Stimulated activated memory B cell treated with anti-CD40 and anti-IgM and Interleukin-4, amounts not matched to agents 10 μg/mL and 1 μg/mL and 100 μg/mL, for 72 hours (primary cell): ENCODE measurements at regions not wholly inside any gene's neighbourhood (a gene's known extent, or its start where the extent isn't known, plus 50 kb on each side); places are given as distances from the start of the nearest gene placed in this dataset.

Experiments
- ATAC-seq: fragments of 150-1000 bp; cut with Tn5 transposase; 2 replicates; pipeline ENCODE4 v1.10.0; 2021
- H3K27ac Mint-ChIP-seq: one replicate; pipeline ENCODE4 v1.8.0; 2022; ENCODE audit warnings: mild to moderate bottlenecking, mixed read lengths
- H3K27me3 Mint-ChIP-seq: one replicate; pipeline ENCODE4 v1.8.0; 2022; ENCODE audit warnings: mixed read lengths
- H3K36me3 Mint-ChIP-seq: one replicate; pipeline ENCODE4 v1.8.0; 2022; ENCODE audit warnings: mixed read lengths
- H3K4me1 Mint-ChIP-seq: one replicate; pipeline ENCODE4 v1.8.0; 2022; ENCODE audit warnings: mixed read lengths
- H3K4me3 Mint-ChIP-seq: one replicate; pipeline ENCODE4 v1.8.0; 2022; ENCODE audit warnings: mild to moderate bottlenecking, moderate library complexity, mixed read lengths
- H3K9me3 Mint-ChIP-seq: one replicate; pipeline ENCODE4 v1.8.0; 2022; ENCODE audit warnings: mixed read lengths

- Mint-ChIP-seq H3K9me3 (peaks cover 7% of the 10 kb centered on the region), H3K27me3 (no peaks in the 10 kb centered on the region), H3K4me1 (no peaks in the 10 kb centered on the region), H3K4me3 (no peak overlapping the region), H3K27ac (no peak overlapping the region), H3K36me3 (no peaks in the 10 kb centered on the region)
- ATAC-seq, result no peak
Measured at GRCh38 chr1:177859572-177859971, 110.3 kb downstream of the SEC16B start.

GRCh38 chr1:177858332-177858821 is 111.5 kb downstream of the SEC16B start:
- Mint-ChIP-seq H3K27ac (no peak overlapping the region), H3K4me3 (no peak overlapping the region), H3K27me3 (no peaks in the 10 kb centered on the region), H3K9me3 (peaks cover 15% of the 10 kb centered on the region), H3K4me1 (no peaks in the 10 kb centered on the region), H3K36me3 (no peaks in the 10 kb centered on the region)
- no peak for ATAC-seq

GRCh38 chr1:177857285-177857684 is 112.6 kb downstream of the SEC16B start:
- Mint-ChIP-seq H3K36me3 (no peaks in the 10 kb centered on the region), H3K4me1 (no peaks in the 10 kb centered on the region), H3K27me3 (no peaks in the 10 kb centered on the region), H3K9me3 (peaks cover 16% of the 10 kb centered on the region), H3K4me3 (no peak overlapping the region), H3K27ac (no peak overlapping the region)
- no peak for ATAC-seq

GRCh38 chr1:177854951-177855350 is 114.9 kb downstream of the SEC16B start:
- H3K4me1 Mint-ChIP-seq, result no peaks in the 10 kb centered on the region
- no peaks in the 10 kb centered on the region for H3K36me3 Mint-ChIP-seq
- H3K27me3 Mint-ChIP-seq, result no peaks in the 10 kb centered on the region
- peaks cover 9% of the 10 kb centered on the region for H3K9me3 Mint-ChIP-seq
- no peak overlapping the region for H3K4me3 Mint-ChIP-seq
- no peak for ATAC-seq
- H3K27ac Mint-ChIP-seq, result no peak overlapping the region

- no peak for ATAC-seq
- H3K36me3 Mint-ChIP-seq, result no peaks in the 10 kb centered on the region
- no peak overlapping the region for H3K4me3 Mint-ChIP-seq
- H3K27ac Mint-ChIP-seq, result no peak overlapping the region
- no peaks in the 10 kb centered on the region for H3K27me3 Mint-ChIP-seq
- H3K9me3 Mint-ChIP-seq, result peaks cover 9% of the 10 kb centered on the region
- H3K4me1 Mint-ChIP-seq, result no peaks in the 10 kb centered on the region
Measured at GRCh38 chr1:177849579-177850290, 120.1 kb downstream of the SEC16B start.

- peaks cover 8% of the 10 kb centered on the region for H3K9me3 Mint-ChIP-seq
- no peaks in the 10 kb centered on the region for H3K36me3 Mint-ChIP-seq
- ATAC-seq, result no peak
- H3K4me1 Mint-ChIP-seq, result no peaks in the 10 kb centered on the region
- no peak overlapping the region for H3K4me3 Mint-ChIP-seq
- H3K27ac Mint-ChIP-seq, result no peak overlapping the region
- no peaks in the 10 kb centered on the region for H3K27me3 Mint-ChIP-seq
Measured at GRCh38 chr1:177849130-177849529, 120.7 kb downstream of the SEC16B start.

- Mint-ChIP-seq H3K36me3 (no peaks in the 10 kb centered on the region), H3K9me3 (peaks cover 3% of the 10 kb centered on the region), H3K4me1 (no peaks in the 10 kb centered on the region), H3K27ac (no peak overlapping the region), H3K27me3 (no peaks in the 10 kb centered on the region), H3K4me3 (no peak overlapping the region)
- no peak for ATAC-seq
Measured at GRCh38 chr1:177848577-177848976, 121.3 kb downstream of the SEC16B start.

GRCh38 chr1:177847843-177848242 is 122.0 kb downstream of the SEC16B start:
- Mint-ChIP-seq H3K4me3 (no peak overlapping the region), H3K27ac (no peak overlapping the region), H3K27me3 (no peaks in the 10 kb centered on the region), H3K36me3 (no peaks in the 10 kb centered on the region), H3K9me3 (no peaks in the 10 kb centered on the region), H3K4me1 (no peaks in the 10 kb centered on the region)
- ATAC-seq, result no peak

GRCh38 chr1:177838907-177839485 is 130.9 kb downstream of the SEC16B start:
- no peak for ATAC-seq
- H3K4me1 Mint-ChIP-seq, result no peaks in the 10 kb centered on the region
- peaks cover 2% of the 10 kb centered on the region for H3K9me3 Mint-ChIP-seq
- no peaks in the 10 kb centered on the region for H3K36me3 Mint-ChIP-seq
- H3K27me3 Mint-ChIP-seq, result peaks cover 14% of the 10 kb centered on the region
- H3K27ac Mint-ChIP-seq, result no peak overlapping the region
- H3K4me3 Mint-ChIP-seq, result no peak overlapping the region

- Mint-ChIP-seq H3K36me3 (no peaks in the 10 kb centered on the region), H3K4me3 (no peak overlapping the region), H3K9me3 (peaks cover 7% of the 10 kb centered on the region), H3K27me3 (no peaks in the 10 kb centered on the region), H3K4me1 (no peaks in the 10 kb centered on the region), H3K27ac (no peak overlapping the region)
- no peak for ATAC-seq
Measured at GRCh38 chr1:177833631-177834030, 136.2 kb downstream of the SEC16B start.

GRCh38 chr1:177830531-177831135 is 139.2 kb downstream of the SEC16B start:
- Mint-ChIP-seq H3K27ac (no peak overlapping the region), H3K9me3 (peaks cover 7% of the 10 kb centered on the region), H3K27me3 (no peaks in the 10 kb centered on the region), H3K36me3 (no peaks in the 10 kb centered on the region), H3K4me3 (no peak overlapping the region), H3K4me1 (no peaks in the 10 kb centered on the region)
- no peak for ATAC-seq

GRCh38 chr1:177825276-177825901 is 144.5 kb downstream of the SEC16B start:
- Mint-ChIP-seq H3K9me3 (peaks cover 4% of the 10 kb centered on the region), H3K4me3 (no peak overlapping the region), H3K27ac (no peak overlapping the region), H3K4me1 (no peaks in the 10 kb centered on the region), H3K27me3 (peaks cover 11% of the 10 kb centered on the region), H3K36me3 (no peaks in the 10 kb centered on the region)
- ATAC-seq, result peak; percentile 31

GRCh38 chr1:177824508-177824982 is 145.3 kb downstream of the SEC16B start:
- Mint-ChIP-seq H3K9me3 (peaks cover 4% of the 10 kb centered on the region), H3K36me3 (no peaks in the 10 kb centered on the region), H3K27me3 (peaks cover 15% of the 10 kb centered on the region), H3K27ac (no peak overlapping the region), H3K4me1 (no peaks in the 10 kb centered on the region), H3K4me3 (no peak overlapping the region)
- peak; percentile 29 for ATAC-seq

GRCh38 chr1:177820213-177820612 is 149.6 kb downstream of the SEC16B start:
- Mint-ChIP-seq H3K4me3 (no peak overlapping the region), H3K36me3 (no peaks in the 10 kb centered on the region), H3K27me3 (peaks cover 15% of the 10 kb centered on the region), H3K4me1 (no peaks in the 10 kb centered on the region), H3K9me3 (peaks cover 15% of the 10 kb centered on the region), H3K27ac (no peak overlapping the region)
- ATAC-seq, result no peak
